ENCODE measurements at regions not wholly inside any gene's neighbourhood (a gene's known extent, or its start where the extent isn't known, plus 50 kb on each side); places are given as distances from the start of the nearest gene placed in this dataset.

- CTCF ChIA-PET: no interaction called here
Measured at GRCh38 chr5:167823405-167823804, 468.0 kb upstream of the WWC1 start.

DNA sequence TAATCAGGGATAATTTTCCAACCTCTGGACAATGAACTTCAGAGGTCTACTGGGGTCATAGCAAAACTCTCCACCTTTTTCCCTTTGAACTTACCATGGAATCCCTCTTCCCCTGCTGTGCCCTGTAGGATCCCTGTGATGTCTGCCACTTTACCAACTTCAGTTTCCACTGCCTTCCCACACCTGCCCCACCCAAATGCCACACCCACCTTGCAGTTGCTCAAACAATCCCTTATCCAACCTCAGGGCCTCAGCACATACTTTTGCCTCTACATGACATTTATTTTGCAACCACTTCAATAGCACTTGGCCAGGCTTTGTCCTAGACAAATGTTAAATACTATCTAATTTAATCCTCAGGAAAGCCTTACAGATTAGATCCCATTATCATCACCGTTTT lies 463.7 kb upstream of the WWC1 start:
- CTCF ChIA-PET: no interaction called here
- ATAC-seq: no peak
- Mint-ChIP-seq H3K27me3 (peaks cover 1% of the 10 kb centered on the region), H3K4me3 (no peak overlapping the region), H3K36me3 (ENCODE audit: low read depth) (no peaks in the 10 kb centered on the region), H3K27ac (no peak overlapping the region), H3K4me1 (ENCODE audit: low read depth) (no peaks in the 10 kb centered on the region), H3K9me3 (peaks cover 2% of the 10 kb centered on the region)
- intact Hi-C loops (cut with micrococcal nuclease): no loop called here
- no peak for TF ChIP-seq CTCF (IDR thresholded peaks at IDR 0.05)
- no peak for DNase-seq
- POLR2A ChIA-PET: no interaction called here

More at GRCh38 chr5:167823405-167823804, 468.0 kb upstream of the WWC1 start:
- no peaks in the 10 kb centered on the region for H3K4me1 Mint-ChIP-seq (ENCODE audit: low read depth)
- no peaks in the 10 kb centered on the region for H3K27me3 Mint-ChIP-seq
- DNase-seq (no peak), ATAC-seq (no peak)
- H3K27ac Mint-ChIP-seq: no peak overlapping the region
- H3K36me3 Mint-ChIP-seq (ENCODE audit: low read depth): no peaks in the 10 kb centered on the region
- POLR2A ChIA-PET: no interaction called here
- H3K9me3 Mint-ChIP-seq: no peaks in the 10 kb centered on the region
- intact Hi-C loops (cut with micrococcal nuclease): no loop called here
- no peak for TF ChIP-seq CTCF (IDR thresholded peaks at IDR 0.05)
- no peak overlapping the region for H3K4me3 Mint-ChIP-seq

GRCh38 chr5:167831754-167832504 lies 459.5 kb upstream of the WWC1 start:
- POLR2A ChIA-PET: no interaction called here
- TF ChIP-seq CTCF (IDR thresholded peaks at IDR 0.05): no peak
- H3K36me3 Mint-ChIP-seq (ENCODE audit: low read depth): no peaks in the 10 kb centered on the region
- H3K4me3 Mint-ChIP-seq: no peak overlapping the region
- ATAC-seq (no peak), DNase-seq (no peak)
- CTCF ChIA-PET: no interaction called here
- H3K9me3 Mint-ChIP-seq: peaks cover 2% of the 10 kb centered on the region
- H3K27me3 Mint-ChIP-seq: peaks cover 1% of the 10 kb centered on the region
- no peak overlapping the region for H3K27ac Mint-ChIP-seq
- intact Hi-C loops (cut with micrococcal nuclease): no loop called here
- no peaks in the 10 kb centered on the region for H3K4me1 Mint-ChIP-seq (ENCODE audit: low read depth)

DNA sequence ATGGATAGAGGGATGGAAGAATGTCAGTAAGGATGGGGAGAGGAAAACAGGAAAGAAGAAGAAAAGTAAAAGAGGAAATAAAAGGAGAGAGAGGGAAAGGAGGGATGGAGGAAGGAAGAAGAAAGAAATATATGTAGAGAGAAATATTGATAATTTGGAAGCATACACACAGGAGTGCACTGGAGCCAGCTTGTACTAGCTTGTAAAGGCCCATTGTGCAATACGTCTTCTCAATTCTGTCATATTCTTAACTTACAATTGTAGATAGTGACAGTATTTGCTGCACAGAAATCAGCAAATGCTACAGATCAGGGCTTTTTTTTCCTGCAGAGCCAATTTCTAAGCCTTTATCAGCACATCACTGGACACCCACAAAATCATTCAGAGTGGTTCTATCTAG lies 458.8 kb upstream of the WWC1 start:
- intact Hi-C loops (cut with micrococcal nuclease): no loop called here
- POLR2A ChIA-PET: no interaction called here
- ATAC-seq (no peak), DNase-seq (no peak)
- no peak overlapping the region for H3K27ac Mint-ChIP-seq
- H3K36me3 Mint-ChIP-seq (ENCODE audit: low read depth): no peaks in the 10 kb centered on the region
- H3K9me3 Mint-ChIP-seq: peaks cover 2% of the 10 kb centered on the region
- H3K27me3 Mint-ChIP-seq: peaks cover 1% of the 10 kb centered on the region
- CTCF ChIA-PET: no interaction called here
- H3K4me1 Mint-ChIP-seq (ENCODE audit: low read depth): no peaks in the 10 kb centered on the region
- H3K4me3 Mint-ChIP-seq: no peak overlapping the region
- no peak for TF ChIP-seq CTCF (IDR thresholded peaks at IDR 0.05)

- no peaks in the 10 kb centered on the region for H3K4me1 Mint-ChIP-seq (ENCODE audit: low read depth)
- intact Hi-C loops (cut with micrococcal nuclease): no loop called here
Measured at GRCh38 chr5:167833456-167833855, 458.0 kb upstream of the WWC1 start.

More at GRCh38 chr5:167833456-167833855, 458.0 kb upstream of the WWC1 start:
- ChIA-PET POLR2A (no interaction called here), CTCF (no interaction called here)
- peaks cover 1% of the 10 kb centered on the region for H3K27me3 Mint-ChIP-seq
- DNase-seq: no peak
- no peak for ATAC-seq
- H3K9me3 Mint-ChIP-seq: peaks cover 2% of the 10 kb centered on the region
- no peak overlapping the region for H3K4me3 Mint-ChIP-seq
- no peaks in the 10 kb centered on the region for H3K36me3 Mint-ChIP-seq (ENCODE audit: low read depth)
- no peak overlapping the region for H3K27ac Mint-ChIP-seq
- TF ChIP-seq CTCF (IDR thresholded peaks at IDR 0.05): no peak

Measured in activated CD8-positive, alpha-beta T cell treated with anti-CD3 and anti-CD28 coated beads for 36 hours (primary cell).